GM12875 (cell line): ENCODE measurements at regions not wholly inside any gene's neighbourhood (a gene's known extent, or its start where the extent isn't known, plus 50 kb on each side); places are given as distances from the start of the nearest gene placed in this dataset.

Source experiments
- H3K4me3 ChIP-seq: one replicate; pipeline ENCODE4 v1.5.1; 2011; ENCODE audit warnings: low read depth, low read length, control low read depth
- CTCF ChIP-seq: IDR thresholded peaks from 2 replicates; pipeline ENCODE4 v1.5.1; 2011; ENCODE audit warnings: low read depth, mild to moderate bottlenecking, control low read depth, inconsistent platforms, low read length, moderate library complexity, borderline replicate concordance; ENCODE audit not compliant: insufficient read depth

- no peak overlapping the region for H3K4me3 ChIP-seq
- no peak for TF ChIP-seq CTCF
These were observed 451.4 kb upstream of the ID2 start for GRCh38 chr2:8230466-8230865.

- no peak overlapping the region for H3K4me3 ChIP-seq
- TF ChIP-seq CTCF = no peak
These were observed 450.0 kb upstream of the ID2 start for GRCh38 chr2:8231902-8232301.

- H3K4me3 ChIP-seq = no peak overlapping the region
- no peak for TF ChIP-seq CTCF
These were observed 449.0 kb upstream of the ID2 start for GRCh38 chr2:8232871-8233270.

- no peak for TF ChIP-seq CTCF
- H3K4me3 ChIP-seq = no peak overlapping the region
These were observed 447.6 kb upstream of the ID2 start for GRCh38 chr2:8234253-8234652.

- TF ChIP-seq CTCF = no peak
- H3K4me3 ChIP-seq = no peak overlapping the region
These were observed 447.0 kb upstream of the ID2 start for GRCh38 chr2:8234757-8235374.

GRCh38 chr2:8235419-8235818, 446.4 kb upstream of the ID2 start:
- TF ChIP-seq CTCF = no peak
- no peak overlapping the region for H3K4me3 ChIP-seq

- no peak for TF ChIP-seq CTCF
- H3K4me3 ChIP-seq = no peak overlapping the region
These were observed 445.5 kb upstream of the ID2 start for GRCh38 chr2:8236391-8236790.
